H9 (cell line): ENCODE measurements at regions not wholly inside any gene's neighbourhood (a gene's known extent, or its start where the extent isn't known, plus 50 kb on each side); places are given as distances from the start of the nearest gene placed in this dataset.

ENCODE experiments used
- DNase-seq: peaks from one replicate; pipeline ENCODE4 v3.0.0-alpha.2; 2017
- H2AFZ ChIP-seq: one replicate; pipeline ENCODE4 v1.6.1; 2013; ENCODE audit warnings: mild to moderate bottlenecking, low read length, control low read depth, moderate library complexity
- H2AK5ac ChIP-seq: 2 replicates; pipeline ENCODE4 v1.6.1; 2013; ENCODE audit warnings: low read length, control low read depth, mixed read lengths; ENCODE audit not compliant: insufficient read length
- H2BK120ac ChIP-seq: one replicate; pipeline ENCODE4 v1.6.1; 2013; ENCODE audit warnings: low read depth, mild to moderate bottlenecking, low read length, control low read depth, inconsistent platforms; ENCODE audit not compliant: poor library complexity, severe bottlenecking
- H2BK12ac ChIP-seq: 2 replicates; pipeline ENCODE4 v1.6.1; 2013; ENCODE audit warnings: low read length, control low read depth, mixed read lengths, low read depth; ENCODE audit not compliant: insufficient read length
- H2BK15ac ChIP-seq: 2 replicates; pipeline ENCODE4 v1.6.1; 2013; ENCODE audit warnings: low read depth, low read length, control low read depth
- H2BK20ac ChIP-seq: one replicate; pipeline ENCODE4 v1.6.1; 2013; ENCODE audit warnings: low read depth, mild to moderate bottlenecking, low read length, control low read depth, inconsistent platforms; ENCODE audit not compliant: poor library complexity, severe bottlenecking
- H2BK5ac ChIP-seq: 2 replicates; pipeline ENCODE4 v1.6.1; 2013; ENCODE audit warnings: low read length, control low read depth, mixed read lengths; ENCODE audit not compliant: insufficient read length
- H3K14ac ChIP-seq: 2 replicates; pipeline ENCODE4 v1.6.1; 2013; ENCODE audit warnings: low read length, control low read depth; ENCODE audit not compliant: insufficient read depth
- H3K18ac ChIP-seq: 2 replicates; pipeline ENCODE4 v1.6.1; 2013; ENCODE audit warnings: low read depth, mild to moderate bottlenecking, mixed read lengths, low read length, control low read depth; ENCODE audit not compliant: insufficient read length
- H3K23ac ChIP-seq: 2 replicates; pipeline ENCODE4 v1.6.1; 2013; ENCODE audit warnings: low read length, control low read depth, mixed read lengths, low read depth; ENCODE audit not compliant: insufficient read length
- H3K23me2 ChIP-seq: 2 replicates; pipeline ENCODE4 v1.6.1; 2013; ENCODE audit warnings: low read depth, mild to moderate bottlenecking, mixed read lengths, low read length, control low read depth; ENCODE audit not compliant: insufficient read length, poor library complexity, severe bottlenecking
- H3K27ac ChIP-seq: 2 replicates; pipeline ENCODE4 v1.5.1; 2013; ENCODE audit warnings: low read length, control low read depth, mixed read lengths, low read depth; ENCODE audit not compliant: insufficient read length
- H3K27me3 ChIP-seq: 2 replicates; pipeline ENCODE4 v1.6.1; 2013; ENCODE audit warnings: low read length, control low read depth, inconsistent platforms; ENCODE audit not compliant: insufficient read depth
- H3K4ac ChIP-seq: 2 replicates; pipeline ENCODE4 v1.6.1; 2013; ENCODE audit warnings: low read depth, mild to moderate bottlenecking, control low read depth, inconsistent platforms, low read length, moderate library complexity
- H3K4me1 ChIP-seq: 2 replicates; pipeline ENCODE4 v1.6.1; 2013; ENCODE audit warnings: low read length, control low read depth, inconsistent platforms; ENCODE audit not compliant: insufficient read depth
- H3K4me2 ChIP-seq: 2 replicates; pipeline ENCODE4 v1.6.1; 2013; ENCODE audit warnings: low read length, control low read depth, mixed read lengths; ENCODE audit not compliant: insufficient read length, insufficient read depth
- H3K56ac ChIP-seq: 2 replicates; pipeline ENCODE4 v1.6.1; 2013; ENCODE audit warnings: low read depth, mild to moderate bottlenecking, mixed read lengths, low read length, control low read depth; ENCODE audit not compliant: insufficient read length
- H3K79me1 ChIP-seq: 2 replicates; pipeline ENCODE4 v1.6.1; 2013; ENCODE audit warnings: low read depth, mild to moderate bottlenecking, moderate library complexity, low read length, control low read depth, inconsistent platforms; ENCODE audit not compliant: insufficient read depth, poor library complexity, severe bottlenecking
- H3K79me2 ChIP-seq: 2 replicates; pipeline ENCODE4 v1.6.1; 2013; ENCODE audit warnings: low read length, control low read depth, inconsistent platforms; ENCODE audit not compliant: insufficient read depth
- H3K9ac ChIP-seq: 2 replicates; pipeline ENCODE4 v1.6.1; 2013; ENCODE audit warnings: low read length, control low read depth, mixed read lengths; ENCODE audit not compliant: insufficient read length; ENCODE audit errors: extremely low read depth
- H3K9me3 ChIP-seq: one replicate; pipeline ENCODE4 v1.6.1; 2013; ENCODE audit warnings: low read depth, low read length, inconsistent platforms; ENCODE audit not compliant: control insufficient read depth
- H3T11ph ChIP-seq: one replicate; pipeline ENCODE4 v1.6.1; 2013; ENCODE audit warnings: mild to moderate bottlenecking, low read length, control low read depth, inconsistent platforms
- H4K20me1 ChIP-seq: one replicate; pipeline ENCODE4 v1.6.1; 2013; ENCODE audit not compliant: control insufficient read depth, insufficient read length, insufficient read depth
- H4K5ac ChIP-seq: 2 replicates; pipeline ENCODE4 v1.6.1; 2013; ENCODE audit warnings: low read depth, mild to moderate bottlenecking, mixed read lengths, low read length, control low read depth; ENCODE audit not compliant: insufficient read length
- H4K8ac ChIP-seq: replicated peaks from 2 replicates; pipeline ENCODE4 v1.6.1; 2013; ENCODE audit warnings: low read length, control low read depth, mixed read lengths, low read depth; ENCODE audit not compliant: insufficient read length
- H4K91ac ChIP-seq: 2 replicates; pipeline ENCODE4 v1.6.1; 2013; ENCODE audit warnings: low read depth, mild to moderate bottlenecking, moderate library complexity, mixed read lengths, low read length, control low read depth; ENCODE audit not compliant: insufficient read length
- H3K27ac Mint-ChIP-seq, 3 experiments: 2 replicates in 2 of 3; 3 replicates in 1 of 3; pipeline ENCODE4 v1.8.0; 2020 to 2021; ENCODE audit warnings: mixed read lengths in 3 of 3, mild to moderate bottlenecking in 1 of 3, moderate library complexity in 1 of 3
- H3K27me3 Mint-ChIP-seq: 2 replicates; pipeline ENCODE4 v1.8.0; 2021; ENCODE audit warnings: low read depth, mild to moderate bottlenecking, moderate library complexity, mixed read lengths
- H3K36me3 Mint-ChIP-seq, 3 experiments: 2 replicates in 2 of 3; 3 replicates in 1 of 3; pipeline ENCODE4 v1.8.0; 2020 to 2021; ENCODE audit warnings: low read depth in 3 of 3, mixed read lengths in 3 of 3; ENCODE audit not compliant: insufficient read depth in 1 of 3
- H3K4me1 Mint-ChIP-seq, 2 experiments: 2 replicates each; pipeline ENCODE4 v1.8.0; 2020; ENCODE audit warnings: mixed read lengths in 2 of 2
- H3K4me3 Mint-ChIP-seq, 2 experiments: 2 replicates in 1 of 2; 3 replicates in 1 of 2; pipeline ENCODE4 v1.8.0; 2020 to 2021; ENCODE audit warnings: mild to moderate bottlenecking in 2 of 2, mixed read lengths in 2 of 2, moderate library complexity in 1 of 2
- H3K9me3 Mint-ChIP-seq, 2 experiments: 2 replicates in 1 of 2; 3 replicates in 1 of 2; pipeline ENCODE4 v1.8.0; 2020; ENCODE audit warnings: mild to moderate bottlenecking in 2 of 2, mixed read lengths in 2 of 2, moderate library complexity in 1 of 2
- CTCF ChIP-seq: fragments of 200-600 bp; sonication (generic); conservative IDR thresholded peaks from 3 replicates; pipeline ENCODE4 v1.8.0; 2021; ENCODE audit warnings: antibody characterized with exemption, mild to moderate bottlenecking
- WGBS: extraction: QIAGEN DNeasy Blood & Tissue Kit; methylation state at CpG from one replicate; pipeline ENCODE4 v1.1.7; 2013; ENCODE audit warnings: missing lambda C conversion rate, low lambda C conversion rate, mixed read lengths; ENCODE audit not compliant: insufficient read length; ENCODE audit errors: extremely low coverage; 5-methylcytosine and 5-hydroxymethylcytosine counted together

DNA sequence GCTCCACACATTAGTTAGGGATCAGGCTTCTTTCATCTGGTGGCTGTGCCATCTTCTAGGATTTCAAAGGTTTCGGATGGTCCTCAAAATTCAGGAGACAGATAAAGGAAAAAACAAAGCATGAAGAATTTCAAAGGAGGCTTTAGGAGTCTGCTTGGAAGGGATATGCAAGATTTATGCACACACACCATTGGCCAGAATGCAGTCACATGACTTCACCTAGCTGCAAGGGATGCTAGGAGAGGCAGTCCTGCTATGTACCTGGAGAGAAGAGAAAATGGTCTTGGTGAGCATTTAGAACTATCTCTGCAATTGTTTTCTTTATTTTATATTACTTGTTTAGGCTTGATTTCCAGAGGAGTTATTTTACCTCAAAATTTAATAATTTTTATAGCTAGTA, 174.6 kb downstream of the PCTP start:
- Histone ChIP-seq H4K5ac (no peak overlapping the region), H2BK12ac (no peak overlapping the region), H3K9ac (no peak overlapping the region), H3K4me2 (no peak overlapping the region), H3K9me3 (no peaks in the 10 kb centered on the region), H3K4me1 (no peaks in the 10 kb centered on the region), H3K23ac (no peak overlapping the region), H3K27me3 (no peaks in the 10 kb centered on the region), H3K79me2 (no peaks in the 10 kb centered on the region), H3K14ac (no peak overlapping the region), H2AFZ (no peak overlapping the region), H3K56ac (no peak overlapping the region), H2BK15ac (no peak overlapping the region), H3T11ph (no peak overlapping the region), H2BK120ac (no peak overlapping the region), H3K18ac (no peak overlapping the region), H2BK20ac (no peak overlapping the region), H2BK5ac (no peak overlapping the region), H4K91ac (no peak overlapping the region), H4K20me1 (no peaks in the 10 kb centered on the region), H3K79me1 (no peaks in the 10 kb centered on the region), H3K4ac (no peak overlapping the region), H3K27ac (no peak overlapping the region), H3K23me2 (no peaks in the 10 kb centered on the region), H2AK5ac (peak overlapping the region; percentile 77), H4K8ac (no peak overlapping the region)
- DNase-seq: no peak
- peaks cover 7 to 15% of the 10 kb centered on the region in 2 experiments for H3K4me1 Mint-ChIP-seq
- peaks cover 5 to 12% of the 10 kb centered on the region in 2 experiments for H3K9me3 Mint-ChIP-seq
- no peak for TF ChIP-seq CTCF
- WGBS: no CpG with 5 or more reads among the region's 1 CpG
- H3K27ac Mint-ChIP-seq: no peak overlapping the region
- no peak overlapping the region for H3K4me3 Mint-ChIP-seq
- H3K36me3 Mint-ChIP-seq: peaks cover 4 to 6% (median 5%) of the 10 kb centered on the region in 3 experiments
- no peaks in the 10 kb centered on the region for H3K27me3 Mint-ChIP-seq
